Loucy (cell line): ENCODE measurements at regions not wholly inside any gene's neighbourhood (a gene's known extent, or its start where the extent isn't known, plus 50 kb on each side); places are given as distances from the start of the nearest gene placed in this dataset.
"Not testable (repeated sequence)": the region's sequence is repeated elsewhere in the genome, so short reads cannot be mapped to it uniquely, and the experiment has no call there.

Experiments
- EZH2phosphoT487 ChIP-seq: fragments of 200-600 bp; IDR thresholded peaks from 2 replicates; pipeline ENCODE4 v1.6.1; 2018; ENCODE audit warnings: antibody characterized with exemption, mild to moderate bottlenecking, moderate library complexity, borderline replicate concordance
- TF ChIP-seq, protein P1 (sequence below): fragments of 200-600 bp; sonication (generic); conservative IDR thresholded peaks from 2 replicates; pipeline ENCODE4 v1.5.1; 2014; ENCODE audit warnings: mild to moderate bottlenecking, antibody characterized with exemption, low read length

DNA sequence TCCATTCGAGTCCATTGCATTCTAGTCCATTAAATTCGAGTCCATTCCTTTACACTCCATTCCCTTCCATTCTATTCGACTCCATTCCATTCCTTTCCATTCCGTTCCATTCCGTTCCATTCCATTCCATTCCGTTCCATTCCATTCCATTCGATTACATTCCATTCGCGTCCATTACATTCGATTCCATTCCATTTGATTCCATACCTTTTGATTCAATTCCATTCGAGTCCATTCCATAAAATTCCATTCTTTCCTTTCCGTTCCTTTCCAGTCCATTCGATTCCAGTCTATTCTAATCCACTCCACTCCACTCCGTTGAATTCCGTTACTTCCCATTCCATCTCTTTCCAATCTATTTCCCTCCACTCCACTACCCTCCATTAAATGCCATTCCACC, 2579.2 kb upstream of the TPTE start:
- TF ChIP-seq, protein P1, sequence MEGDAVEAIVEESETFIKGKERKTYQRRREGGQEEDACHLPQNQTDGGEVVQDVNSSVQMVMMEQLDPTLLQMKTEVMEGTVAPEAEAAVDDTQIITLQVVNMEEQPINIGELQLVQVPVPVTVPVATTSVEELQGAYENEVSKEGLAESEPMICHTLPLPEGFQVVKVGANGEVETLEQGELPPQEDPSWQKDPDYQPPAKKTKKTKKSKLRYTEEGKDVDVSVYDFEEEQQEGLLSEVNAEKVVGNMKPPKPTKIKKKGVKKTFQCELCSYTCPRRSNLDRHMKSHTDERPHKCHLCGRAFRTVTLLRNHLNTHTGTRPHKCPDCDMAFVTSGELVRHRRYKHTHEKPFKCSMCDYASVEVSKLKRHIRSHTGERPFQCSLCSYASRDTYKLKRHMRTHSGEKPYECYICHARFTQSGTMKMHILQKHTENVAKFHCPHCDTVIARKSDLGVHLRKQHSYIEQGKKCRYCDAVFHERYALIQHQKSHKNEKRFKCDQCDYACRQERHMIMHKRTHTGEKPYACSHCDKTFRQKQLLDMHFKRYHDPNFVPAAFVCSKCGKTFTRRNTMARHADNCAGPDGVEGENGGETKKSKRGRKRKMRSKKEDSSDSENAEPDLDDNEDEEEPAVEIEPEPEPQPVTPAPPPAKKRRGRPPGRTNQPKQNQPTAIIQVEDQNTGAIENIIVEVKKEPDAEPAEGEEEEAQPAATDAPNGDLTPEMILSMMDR = not testable (repeated sequence)
- TF ChIP-seq EZH2phosphoT487 = not testable (repeated sequence)
